Liver (tissue), 8 donors: ENCODE measurements at regions not wholly inside any gene's neighbourhood (a gene's known extent, or its start where the extent isn't known, plus 50 kb on each side); places are given as distances from the start of the nearest gene placed in this dataset.
A peak's percentile ranks its signal among the peaks of the same experiment; 100 is the strongest.

Experiments used
- DNase-seq: peaks from one replicate; pipeline ENCODE4 v3.0.0-alpha.2; 2017; ENCODE audit warnings: low spot score
- H3K27ac ChIP-seq, 2 donors: one replicate each; pipeline ENCODE4 v1.7.0; 2013; ENCODE audit warnings: inconsistent platforms in 2 of 2, low read length in 2 of 2, control low read depth in 1 of 2, low read depth in 1 of 2, mild to moderate bottlenecking in 1 of 2
- H3K27me3 ChIP-seq, 4 donors: one replicate each; pipeline versions ENCODE4 v1.6.1 to v1.7.0; 2013; ENCODE audit warnings: low read length in 3 of 4, inconsistent platforms in 1 of 4, mild to moderate bottlenecking in 1 of 4, moderate library complexity in 1 of 4; ENCODE audit not compliant: control insufficient read depth in 4 of 4, insufficient read depth in 4 of 4
- H3K36me3 ChIP-seq, 4 donors: one replicate each; pipeline versions ENCODE4 v1.6.1 to v1.7.0; 2013; ENCODE audit warnings: low read length in 3 of 4, mild to moderate bottlenecking in 3 of 4, low read depth in 1 of 4, moderate library complexity in 1 of 4; ENCODE audit not compliant: control insufficient read depth in 4 of 4, insufficient read depth in 3 of 4
- H3K4me1 ChIP-seq, 4 donors: one replicate each; pipeline versions ENCODE4 v1.6.1 to v1.7.0; 2013; ENCODE audit warnings: low read length in 3 of 4, mild to moderate bottlenecking in 3 of 4, moderate library complexity in 1 of 4; ENCODE audit not compliant: control insufficient read depth in 4 of 4, insufficient read depth in 4 of 4
- H3K4me3 ChIP-seq, 3 donors: one replicate each; pipeline versions ENCODE4 v1.6.1 to v1.7.0; 2013; ENCODE audit warnings: low read length in 3 of 3, control low read depth in 1 of 3, low read depth in 1 of 3, mild to moderate bottlenecking in 1 of 3
- H3K9ac ChIP-seq, 2 donors: one replicate each; pipeline ENCODE4 v1.7.0; 2013; ENCODE audit warnings: low read length in 2 of 2, mild to moderate bottlenecking in 2 of 2, moderate library complexity in 2 of 2, control low read depth in 1 of 2, low read depth in 1 of 2
- H3K9me3 ChIP-seq, 4 donors: one replicate each; pipeline versions ENCODE4 v1.6.1 to v1.7.0; 2013; ENCODE audit warnings: low read length in 3 of 4; ENCODE audit not compliant: control insufficient read depth in 4 of 4
- EGR1 ChIP-seq, 2 donors: IDR thresholded peaks; 2 replicates each; pipeline ENCODE4 v1.6.1; 2016 to 2018; ENCODE audit warnings: antibody characterized with exemption in 2 of 2, low read depth in 2 of 2
- FOXA2 ChIP-seq: IDR thresholded peaks from 2 replicates; pipeline ENCODE4 v1.6.1; 2016; ENCODE audit warnings: antibody characterized with exemption
- GABPA ChIP-seq, 2 donors: IDR thresholded peaks in 1 of 2; conservative IDR thresholded peaks in 1 of 2; 2 replicates each; pipeline ENCODE4 v1.6.1; 2016; ENCODE audit warnings: antibody characterized with exemption in 2 of 2, mild to moderate bottlenecking in 1 of 2, moderate library complexity in 1 of 2
- HNF4A ChIP-seq, 2 donors: conservative IDR thresholded peaks; 2 replicates each; pipeline ENCODE4 v1.6.1; 2016; ENCODE audit warnings: antibody characterized with exemption in 2 of 2, mild to moderate bottlenecking in 2 of 2
- MAX ChIP-seq: IDR thresholded peaks from 2 replicates; pipeline ENCODE4 v1.6.1; 2016; ENCODE audit warnings: antibody characterized with exemption
- NR2F2 ChIP-seq: IDR thresholded peaks from 2 replicates; pipeline ENCODE4 v1.6.1; 2016; ENCODE audit warnings: antibody characterized with exemption
- RAD21 ChIP-seq, 2 donors: IDR thresholded peaks; 2 replicates each; pipeline ENCODE4 v1.6.1; 2016; ENCODE audit warnings: antibody characterized with exemption in 2 of 2, mild to moderate bottlenecking in 2 of 2
- RXRA ChIP-seq, 2 donors: IDR thresholded peaks; 2 replicates each; pipeline ENCODE4 v1.6.1; 2017 to 2018; ENCODE audit warnings: antibody characterized with exemption in 2 of 2, mild to moderate bottlenecking in 1 of 2
- WGBS: extraction: QIAGEN DNeasy Blood & Tissue Kit; methylation state at CpG from one replicate; pipeline ENCODE4 v1.1.7; 2013; 5-methylcytosine and 5-hydroxymethylcytosine counted together
- TF ChIP-seq, protein P1 (sequence below): IDR thresholded peaks from 2 replicates; pipeline ENCODE4 v1.6.1; 2016; ENCODE audit warnings: antibody characterized with exemption, mild to moderate bottlenecking
- TF ChIP-seq, protein P2 (sequence below): fragments of 150-350 bp; IDR thresholded peaks from 2 replicates; pipeline ENCODE4 v1.5.1; 2017; ENCODE audit warnings: improper control_type of control experiment, low read depth, low read length; ENCODE audit not compliant: missing input control
- TF ChIP-seq, protein P3 (sequence below): IDR thresholded peaks from 2 replicates; pipeline ENCODE4 v1.6.1; 2016; ENCODE audit warnings: antibody characterized with exemption
- donor health status: healthy.
- donor health status: healthy.
- donor health status: healthy.
- donor health status: healthy.
- donor health status: healthy.

DNA sequence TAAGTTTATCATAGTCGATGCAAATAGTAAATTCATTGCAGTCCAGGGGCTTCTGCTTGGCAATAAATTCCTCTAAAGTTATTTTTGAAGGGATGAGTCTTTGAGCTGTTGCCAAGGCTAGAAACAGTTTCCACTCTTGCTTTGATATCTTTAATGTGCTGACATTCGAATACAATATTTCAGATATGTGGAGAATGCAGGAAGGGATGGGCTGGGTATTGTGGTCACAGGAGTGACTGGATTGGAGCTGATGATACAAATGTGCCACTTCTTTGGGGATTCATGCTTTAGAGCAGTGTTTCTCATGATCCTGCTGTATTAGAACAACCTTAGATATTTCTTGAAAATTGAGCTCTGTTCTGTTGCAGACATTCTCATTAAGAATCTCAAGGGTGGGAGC, 139.0 kb downstream of the PRDM13 start (continued):
- TF ChIP-seq, protein P1, sequence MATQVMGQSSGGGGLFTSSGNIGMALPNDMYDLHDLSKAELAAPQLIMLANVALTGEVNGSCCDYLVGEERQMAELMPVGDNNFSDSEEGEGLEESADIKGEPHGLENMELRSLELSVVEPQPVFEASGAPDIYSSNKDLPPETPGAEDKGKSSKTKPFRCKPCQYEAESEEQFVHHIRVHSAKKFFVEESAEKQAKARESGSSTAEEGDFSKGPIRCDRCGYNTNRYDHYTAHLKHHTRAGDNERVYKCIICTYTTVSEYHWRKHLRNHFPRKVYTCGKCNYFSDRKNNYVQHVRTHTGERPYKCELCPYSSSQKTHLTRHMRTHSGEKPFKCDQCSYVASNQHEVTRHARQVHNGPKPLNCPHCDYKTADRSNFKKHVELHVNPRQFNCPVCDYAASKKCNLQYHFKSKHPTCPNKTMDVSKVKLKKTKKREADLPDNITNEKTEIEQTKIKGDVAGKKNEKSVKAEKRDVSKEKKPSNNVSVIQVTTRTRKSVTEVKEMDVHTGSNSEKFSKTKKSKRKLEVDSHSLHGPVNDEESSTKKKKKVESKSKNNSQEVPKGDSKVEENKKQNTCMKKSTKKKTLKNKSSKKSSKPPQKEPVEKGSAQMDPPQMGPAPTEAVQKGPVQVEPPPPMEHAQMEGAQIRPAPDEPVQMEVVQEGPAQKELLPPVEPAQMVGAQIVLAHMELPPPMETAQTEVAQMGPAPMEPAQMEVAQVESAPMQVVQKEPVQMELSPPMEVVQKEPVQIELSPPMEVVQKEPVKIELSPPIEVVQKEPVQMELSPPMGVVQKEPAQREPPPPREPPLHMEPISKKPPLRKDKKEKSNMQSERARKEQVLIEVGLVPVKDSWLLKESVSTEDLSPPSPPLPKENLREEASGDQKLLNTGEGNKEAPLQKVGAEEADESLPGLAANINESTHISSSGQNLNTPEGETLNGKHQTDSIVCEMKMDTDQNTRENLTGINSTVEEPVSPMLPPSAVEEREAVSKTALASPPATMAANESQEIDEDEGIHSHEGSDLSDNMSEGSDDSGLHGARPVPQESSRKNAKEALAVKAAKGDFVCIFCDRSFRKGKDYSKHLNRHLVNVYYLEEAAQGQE: no peak

- TF ChIP-seq GABPA (IDR thresholded peaks at IDR 0.05 in 1 of 2, conservative IDR thresholded peaks at IDR 0.05 in 1 of 2): no peak
- TF ChIP-seq, protein P2, sequence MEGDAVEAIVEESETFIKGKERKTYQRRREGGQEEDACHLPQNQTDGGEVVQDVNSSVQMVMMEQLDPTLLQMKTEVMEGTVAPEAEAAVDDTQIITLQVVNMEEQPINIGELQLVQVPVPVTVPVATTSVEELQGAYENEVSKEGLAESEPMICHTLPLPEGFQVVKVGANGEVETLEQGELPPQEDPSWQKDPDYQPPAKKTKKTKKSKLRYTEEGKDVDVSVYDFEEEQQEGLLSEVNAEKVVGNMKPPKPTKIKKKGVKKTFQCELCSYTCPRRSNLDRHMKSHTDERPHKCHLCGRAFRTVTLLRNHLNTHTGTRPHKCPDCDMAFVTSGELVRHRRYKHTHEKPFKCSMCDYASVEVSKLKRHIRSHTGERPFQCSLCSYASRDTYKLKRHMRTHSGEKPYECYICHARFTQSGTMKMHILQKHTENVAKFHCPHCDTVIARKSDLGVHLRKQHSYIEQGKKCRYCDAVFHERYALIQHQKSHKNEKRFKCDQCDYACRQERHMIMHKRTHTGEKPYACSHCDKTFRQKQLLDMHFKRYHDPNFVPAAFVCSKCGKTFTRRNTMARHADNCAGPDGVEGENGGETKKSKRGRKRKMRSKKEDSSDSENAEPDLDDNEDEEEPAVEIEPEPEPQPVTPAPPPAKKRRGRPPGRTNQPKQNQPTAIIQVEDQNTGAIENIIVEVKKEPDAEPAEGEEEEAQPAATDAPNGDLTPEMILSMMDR: peak; percentile 95
- TF ChIP-seq RAD21 (IDR thresholded peaks at IDR 0.05): peak; percentile 86 to 93
- no peak for TF ChIP-seq HNF4A (conservative IDR thresholded peaks at IDR 0.05)
- TF ChIP-seq, protein P1: no peak
- TF ChIP-seq EGR1 (IDR thresholded peaks at IDR 0.05; ENCODE audit: low read depth in 2 of 2): no peak
- under 1% methylated on average over 6 of the region's 6 CpGs for WGBS
- H3K27ac ChIP-seq: no peak overlapping the region
- no peaks in the 10 kb centered on the region for H3K9me3 ChIP-seq
- H3K36me3 ChIP-seq: no peaks in the 10 kb centered on the region
- no peaks in the 10 kb centered on the region for H3K27me3 ChIP-seq
- no peaks in the 10 kb centered on the region for H3K4me1 ChIP-seq
- DNase-seq: peak; percentile 47
- H3K9ac ChIP-seq: no peak overlapping the region
- no peak overlapping the region for H3K4me3 ChIP-seq
These were observed 139.7 kb downstream of the PRDM13 start for GRCh38 chr6:99746261-99746895.

GRCh38 chr6:99761711-99762110, 155.1 kb downstream of the PRDM13 start:
- H3K36me3 ChIP-seq: no peaks in the 10 kb centered on the region
- no peak overlapping the region for H3K9ac ChIP-seq
- no peaks in the 10 kb centered on the region for H3K4me1 ChIP-seq
- no peak for TF ChIP-seq EGR1 (IDR thresholded peaks at IDR 0.05; ENCODE audit: low read depth in 2 of 2)
- TF ChIP-seq GABPA (IDR thresholded peaks at IDR 0.05 in 1 of 2, conservative IDR thresholded peaks at IDR 0.05 in 1 of 2): no peak
- no peak for TF ChIP-seq MAX
- no peak for TF ChIP-seq RAD21 (IDR thresholded peaks at IDR 0.05)
- TF ChIP-seq, protein P3, sequence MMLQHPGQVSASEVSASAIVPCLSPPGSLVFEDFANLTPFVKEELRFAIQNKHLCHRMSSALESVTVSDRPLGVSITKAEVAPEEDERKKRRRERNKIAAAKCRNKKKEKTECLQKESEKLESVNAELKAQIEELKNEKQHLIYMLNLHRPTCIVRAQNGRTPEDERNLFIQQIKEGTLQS: no peak
- no peak for TF ChIP-seq FOXA2
- TF ChIP-seq RXRA (IDR thresholded peaks at IDR 0.05): no peak
- TF ChIP-seq NR2F2: no peak
- no peak for DNase-seq
- WGBS: 78% methylated on average over 1 of the region's 1 CpG
- H3K4me3 ChIP-seq: no peak overlapping the region
- H3K9me3 ChIP-seq: peaks cover 0 to 2% (median 0%) of the 10 kb centered on the region in 4 donors
- no peak overlapping the region for H3K27ac ChIP-seq
- peaks cover 0 to 5% (median 1%) of the 10 kb centered on the region in 4 donors for H3K27me3 ChIP-seq
